ENCODE measurements at regions not wholly inside any gene's neighbourhood (a gene's known extent, or its start where the extent isn't known, plus 50 kb on each side); places are given as distances from the start of the nearest gene placed in this dataset.

DNA sequence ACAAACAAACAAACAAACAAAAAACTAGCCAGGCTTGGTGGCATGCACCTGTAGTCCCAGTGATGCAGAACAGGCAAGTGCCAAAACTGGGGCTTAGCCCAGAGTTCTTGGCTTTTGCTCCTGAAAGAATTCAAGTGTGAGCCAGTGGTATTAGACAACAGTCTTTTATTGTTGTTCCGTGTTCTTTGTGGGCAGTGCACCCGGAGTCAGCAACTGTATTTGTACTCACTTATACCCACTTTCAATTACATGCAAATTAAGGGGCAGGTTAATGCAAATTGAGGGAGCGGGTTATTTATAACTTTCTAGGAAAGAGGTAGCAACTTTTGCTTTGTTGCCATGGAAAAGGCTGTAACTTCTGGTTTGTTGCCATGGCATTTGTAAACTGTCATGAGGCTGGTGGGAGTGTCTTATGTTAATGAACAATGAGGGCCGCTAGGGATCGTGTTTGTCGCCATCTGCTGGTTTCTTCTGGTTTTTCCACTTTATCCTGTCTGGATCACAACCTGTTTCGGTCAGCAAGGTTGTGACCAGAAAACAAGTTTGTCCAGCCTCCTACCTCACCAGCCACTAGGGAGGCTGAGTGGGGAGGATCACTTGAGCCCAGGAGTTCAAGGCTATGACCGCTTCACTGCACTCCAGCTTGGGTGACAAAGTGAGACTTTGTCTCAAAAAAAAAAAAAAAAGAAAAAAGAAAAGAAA lies 88.8 kb upstream of the ESX1 start:
- H3K23me2 ChIP-seq (ENCODE audit: low read depth, low read length): no peaks in the 10 kb centered on the region
- no peak overlapping the region for H3K56ac ChIP-seq (replicated peaks; ENCODE audit: insufficient read length, low read depth, low read length)
- H2BK120ac ChIP-seq (replicated peaks; ENCODE audit: low read depth, low read length): no peak overlapping the region
- H3K27me3 ChIP-seq (replicated peaks in 1 of 4; ENCODE audit: control insufficient read depth in 3 of 4, extremely low read depth in 1 of 4, insufficient read depth in 3 of 4, low read length in 3 of 4): no peaks in the 10 kb centered on the region
- POLR2A ChIA-PET (ENCODE audit: partially characterized antibody): no interaction called here
- no peak overlapping the region; a peak in 1 of 7 replicates for H3K9ac ChIP-seq (replicated peaks in 1 of 4; ENCODE audit: extremely low read depth in 1 of 4, low read depth in 3 of 4, low read length in 3 of 4)
- H2AFZ ChIP-seq (ENCODE audit: low read length): no peak overlapping the region
- no peaks in the 10 kb centered on the region for H3K9me3 ChIP-seq (ENCODE audit: insufficient read depth in 2 of 2, low read depth in 1 of 2, low read length in 1 of 2)
- H2BK12ac ChIP-seq (ENCODE audit: low read depth, low read length): no peak overlapping the region
- no peak overlapping the region for H2BK5ac ChIP-seq (ENCODE audit: low read depth, low read length)
- no peak overlapping the region for H2AK5ac ChIP-seq (ENCODE audit: low read depth, low read length)
- H2BK20ac ChIP-seq (ENCODE audit: low read length): no peak overlapping the region
- H4K20me1 ChIP-seq (replicated peaks in 1 of 2; ENCODE audit: control insufficient read depth in 1 of 2, insufficient read depth in 2 of 2, low read length in 2 of 2): no peaks in the 10 kb centered on the region
- H3K79me1 ChIP-seq (ENCODE audit: low read depth, low read length): no peaks in the 10 kb centered on the region
- H3K4ac ChIP-seq (replicated peaks; ENCODE audit: insufficient read length, low read depth, low read length): no peak overlapping the region
- FAIRE-seq (peak; percentile 100), DNase-seq (ENCODE audit: low read depth in 1 of 2, low spot score in 2 of 2) (peak; percentile 43 to 70)
- H3K18ac ChIP-seq (ENCODE audit: extremely low read depth, low read length): no peak overlapping the region
- H3K4me1 ChIP-seq (replicated peaks in 1 of 4; ENCODE audit: control insufficient read depth in 3 of 4, insufficient read depth in 4 of 4, low read length in 3 of 4): no peaks in the 10 kb centered on the region
- 100% methylated on average over 3 of the region's 8 CpGs; no CpG with 5 or more reads in 1 of the 2 experiments for whole genome bisulfite sequencing, 2 experiments (ENCODE audit: extremely low coverage in 1 of 2, insufficient coverage in 1 of 2, insufficient read length in 1 of 2, insufficient replicate concordance in 2 of 2, low coverage in 1 of 2, low lambda C conversion rate in 2 of 2, missing lambda C conversion rate in 1 of 2)
- H4K91ac ChIP-seq (replicated peaks; ENCODE audit: insufficient read length, low read length): no peak overlapping the region
- H3K27ac ChIP-seq (ENCODE audit: low read depth, low read length): no peak overlapping the region
- H3K36me3 ChIP-seq (ENCODE audit: control insufficient read depth in 2 of 4, insufficient read depth in 4 of 4, low read length in 3 of 4): no peaks in the 10 kb centered on the region
- CTCF ChIA-PET (ENCODE audit: partially characterized antibody): interaction anchor here (0.8 to 1.5 kb wide), 2 partner anchors 20 to 35 kb away, joined by 3 to 4 read pairs; no protein-coding TSS in a partner anchor
- no peak overlapping the region for H4K5ac ChIP-seq (ENCODE audit: insufficient read length, low read depth, low read length)
- H3K14ac ChIP-seq (ENCODE audit: insufficient read length): no peak overlapping the region
- H2BK15ac ChIP-seq (ENCODE audit: low read length): no peak overlapping the region
- H4K8ac ChIP-seq (ENCODE audit: extremely low read depth, insufficient read depth, low read length): no peak overlapping the region
- no peak overlapping the region for H3K4me3 ChIP-seq (ENCODE audit: extremely low read depth in 1 of 4, insufficient read depth in 2 of 4, low read depth in 3 of 4, low read length in 4 of 4)
- H3K4me2 ChIP-seq (ENCODE audit: insufficient read depth in 1 of 2, low read depth in 2 of 2, low read length in 2 of 2): no peak overlapping the region
- no peak overlapping the region for H3K23ac ChIP-seq (ENCODE audit: insufficient read length)
- H3K79me2 ChIP-seq (ENCODE audit: control insufficient read depth in 1 of 2, insufficient read depth in 2 of 2, low read length in 2 of 2): no peaks in the 10 kb centered on the region
- TF ChIP-seq SRF (IDR thresholded peaks at IDR 0.05; ENCODE audit: low read depth, low read length): no peak
- TF ChIP-seq YY1 (IDR thresholded peaks at IDR 0.05; ENCODE audit: low read depth, low read length): no peak
- no peak for TF ChIP-seq CBX5 (IDR thresholded peaks at IDR 0.05; ENCODE audit: low read depth, low read length)
- TF ChIP-seq TCF12 (IDR thresholded peaks at IDR 0.05; ENCODE audit: low read depth, low read length): no peak
- TF ChIP-seq SIN3A (conservative IDR thresholded peaks at IDR 0.05 in 1 of 2, IDR thresholded peaks at IDR 0.05 in 1 of 2; ENCODE audit: low read depth in 1 of 2, low read length in 2 of 2): peak; percentile 58 to 87; a peak in 2 of 4 replicates
- no peak for TF ChIP-seq SIX5 (IDR thresholded peaks at IDR 0.05; ENCODE audit: low read depth, low read length)
- peak; percentile 53 to 62 for TF ChIP-seq RAD21 (IDR thresholded peaks at IDR 0.05 in 1 of 2, conservative IDR thresholded peaks at IDR 0.05 in 1 of 2; ENCODE audit: low read depth in 2 of 2, low read length in 2 of 2)
- TF ChIP-seq, protein P1, sequence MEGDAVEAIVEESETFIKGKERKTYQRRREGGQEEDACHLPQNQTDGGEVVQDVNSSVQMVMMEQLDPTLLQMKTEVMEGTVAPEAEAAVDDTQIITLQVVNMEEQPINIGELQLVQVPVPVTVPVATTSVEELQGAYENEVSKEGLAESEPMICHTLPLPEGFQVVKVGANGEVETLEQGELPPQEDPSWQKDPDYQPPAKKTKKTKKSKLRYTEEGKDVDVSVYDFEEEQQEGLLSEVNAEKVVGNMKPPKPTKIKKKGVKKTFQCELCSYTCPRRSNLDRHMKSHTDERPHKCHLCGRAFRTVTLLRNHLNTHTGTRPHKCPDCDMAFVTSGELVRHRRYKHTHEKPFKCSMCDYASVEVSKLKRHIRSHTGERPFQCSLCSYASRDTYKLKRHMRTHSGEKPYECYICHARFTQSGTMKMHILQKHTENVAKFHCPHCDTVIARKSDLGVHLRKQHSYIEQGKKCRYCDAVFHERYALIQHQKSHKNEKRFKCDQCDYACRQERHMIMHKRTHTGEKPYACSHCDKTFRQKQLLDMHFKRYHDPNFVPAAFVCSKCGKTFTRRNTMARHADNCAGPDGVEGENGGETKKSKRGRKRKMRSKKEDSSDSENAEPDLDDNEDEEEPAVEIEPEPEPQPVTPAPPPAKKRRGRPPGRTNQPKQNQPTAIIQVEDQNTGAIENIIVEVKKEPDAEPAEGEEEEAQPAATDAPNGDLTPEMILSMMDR (IDR thresholded peaks at IDR 0.05; ENCODE audit: control extremely low read depth in 1 of 3, insufficient read depth in 1 of 3, low read depth in 1 of 3, low read length in 3 of 3): peak; percentile 2 to 63 (median 54)
- no peak for TF ChIP-seq RNF2 (IDR thresholded peaks at IDR 0.05; ENCODE audit: borderline replicate concordance, low read depth, low read length, missing control alignments, poor library complexity, severe bottlenecking)

Data from H1 (cell line).